Epithelial cell of proximal tubule (primary cell): ENCODE measurements at regions not wholly inside any gene's neighbourhood (a gene's known extent, or its start where the extent isn't known, plus 50 kb on each side); places are given as distances from the start of the nearest gene placed in this dataset.

ENCODE experiments used
- DNase-seq: peaks from one replicate; pipeline ENCODE4 v3.0.0-alpha.2; 2011; ENCODE audit warnings: low read depth
- H3K4me3 ChIP-seq: 2 replicates; pipeline ENCODE4 v1.5.1; 2011; ENCODE audit warnings: low read depth, mild to moderate bottlenecking, low read length
- TF ChIP-seq, protein P1 (sequence below): conservative IDR thresholded peaks from 2 replicates; pipeline ENCODE4 v1.5.1; 2012; ENCODE audit warnings: low read depth, mild to moderate bottlenecking, low read length

DNA sequence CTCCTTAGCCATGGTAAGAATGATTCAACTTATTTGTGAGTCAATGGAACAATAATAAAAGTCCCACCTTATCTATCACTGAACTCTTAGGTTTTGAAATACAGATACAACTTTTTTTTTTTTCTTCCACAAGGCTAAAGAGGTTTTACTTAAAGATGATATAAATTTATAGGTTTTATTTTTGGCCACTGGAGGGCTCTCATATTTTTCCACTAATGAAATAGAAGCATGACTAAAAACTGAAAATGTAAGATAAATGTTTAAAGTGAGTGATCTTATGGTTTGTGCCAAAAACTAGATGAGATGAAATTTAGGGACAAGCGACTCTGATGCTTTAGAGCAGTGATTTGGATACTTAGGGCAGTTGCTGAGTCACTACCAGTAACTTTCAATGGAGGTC is 499.0 kb downstream of the NUF2 start:
- DNase-seq = no peak
- TF ChIP-seq, protein P1, sequence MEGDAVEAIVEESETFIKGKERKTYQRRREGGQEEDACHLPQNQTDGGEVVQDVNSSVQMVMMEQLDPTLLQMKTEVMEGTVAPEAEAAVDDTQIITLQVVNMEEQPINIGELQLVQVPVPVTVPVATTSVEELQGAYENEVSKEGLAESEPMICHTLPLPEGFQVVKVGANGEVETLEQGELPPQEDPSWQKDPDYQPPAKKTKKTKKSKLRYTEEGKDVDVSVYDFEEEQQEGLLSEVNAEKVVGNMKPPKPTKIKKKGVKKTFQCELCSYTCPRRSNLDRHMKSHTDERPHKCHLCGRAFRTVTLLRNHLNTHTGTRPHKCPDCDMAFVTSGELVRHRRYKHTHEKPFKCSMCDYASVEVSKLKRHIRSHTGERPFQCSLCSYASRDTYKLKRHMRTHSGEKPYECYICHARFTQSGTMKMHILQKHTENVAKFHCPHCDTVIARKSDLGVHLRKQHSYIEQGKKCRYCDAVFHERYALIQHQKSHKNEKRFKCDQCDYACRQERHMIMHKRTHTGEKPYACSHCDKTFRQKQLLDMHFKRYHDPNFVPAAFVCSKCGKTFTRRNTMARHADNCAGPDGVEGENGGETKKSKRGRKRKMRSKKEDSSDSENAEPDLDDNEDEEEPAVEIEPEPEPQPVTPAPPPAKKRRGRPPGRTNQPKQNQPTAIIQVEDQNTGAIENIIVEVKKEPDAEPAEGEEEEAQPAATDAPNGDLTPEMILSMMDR = peak; percentile 16
- H3K4me3 ChIP-seq = no peak overlapping the region

DNA sequence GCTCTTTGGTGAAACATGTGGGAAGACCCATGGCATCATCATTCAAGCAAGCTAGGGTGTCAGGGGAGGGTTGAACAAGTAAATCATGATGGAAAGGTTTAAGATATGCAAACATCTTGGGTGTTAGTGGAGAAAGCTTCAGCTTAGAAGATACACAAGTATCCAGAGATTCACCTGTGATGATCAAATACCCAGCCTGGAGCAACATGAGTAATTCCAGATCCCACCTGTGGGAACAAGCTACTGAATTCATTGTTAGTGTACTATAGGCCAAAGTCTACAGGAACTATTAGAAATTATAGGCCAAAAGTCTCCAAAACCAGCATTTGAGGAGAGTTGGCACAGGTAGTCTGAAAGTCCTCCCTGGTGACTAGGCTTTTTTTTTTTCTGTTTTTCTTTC is 499.9 kb downstream of the NUF2 start:
- no peak for DNase-seq
- H3K4me3 ChIP-seq = no peak overlapping the region

DNA sequence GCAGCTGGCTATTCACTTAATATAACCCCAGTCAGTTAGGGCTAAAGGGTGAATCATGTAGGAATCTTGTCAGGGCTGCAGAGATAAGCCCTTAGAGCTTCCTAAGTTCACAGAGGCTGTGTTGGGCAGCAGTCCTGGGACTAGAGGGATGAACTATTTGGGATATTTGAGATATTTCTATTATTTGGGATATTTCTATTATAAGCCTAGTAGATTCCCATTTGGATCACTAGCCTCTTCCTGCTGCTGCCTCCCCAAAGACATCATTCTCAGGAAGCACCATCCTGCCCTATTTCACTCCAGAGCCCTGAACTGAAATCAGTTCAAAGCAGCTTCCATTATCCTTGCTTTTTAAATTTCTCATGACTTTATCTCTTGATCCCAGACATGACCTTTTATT is 501.3 kb downstream of the NUF2 start:
- DNase-seq = no peak
- H3K4me3 ChIP-seq = no peak overlapping the region
- TF ChIP-seq, protein P1 = no peak

More for the DNA sequence above, 499.9 kb downstream of the NUF2 start:
- TF ChIP-seq, protein P1 = no peak

DNA sequence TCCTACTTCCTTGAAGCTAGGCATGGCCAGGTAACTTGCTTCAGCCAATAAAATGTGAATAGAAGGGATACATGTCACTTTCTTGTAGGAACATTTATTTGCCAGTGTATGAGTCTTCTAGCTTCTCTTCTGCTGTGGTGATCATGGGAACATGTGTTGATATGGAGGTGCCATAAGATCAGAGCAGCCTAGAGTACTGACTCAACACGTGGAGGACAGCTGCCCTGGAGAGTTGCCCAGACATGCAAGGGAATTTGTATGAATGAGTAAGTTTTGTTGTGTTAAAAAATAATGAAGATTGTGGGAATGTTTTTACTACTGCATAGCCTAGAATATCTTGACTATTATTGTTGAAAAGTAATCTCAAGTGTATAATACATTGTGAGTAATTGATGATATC is 502.3 kb downstream of the NUF2 start:
- DNase-seq = no peak
- TF ChIP-seq, protein P1 = no peak
- no peak overlapping the region for H3K4me3 ChIP-seq

DNA sequence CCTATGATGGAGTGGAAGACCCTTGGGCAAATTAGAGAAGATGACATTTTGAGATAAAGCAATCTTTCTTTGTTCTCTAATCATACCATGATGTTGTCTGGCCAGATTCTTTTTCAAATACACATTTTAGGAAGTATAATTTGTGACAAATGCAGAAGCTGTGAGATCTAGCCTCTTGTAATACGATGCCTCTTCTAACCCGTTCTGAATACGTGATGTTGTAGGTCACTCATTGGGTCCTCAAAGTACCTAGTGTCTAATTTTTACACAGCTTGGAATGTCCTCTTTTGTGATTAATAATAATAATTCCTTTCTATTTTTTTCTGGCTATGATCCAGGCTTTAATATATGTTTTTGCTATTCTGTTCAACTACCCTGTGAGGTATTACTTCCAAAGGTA is 502.7 kb downstream of the NUF2 start:
- no peak for DNase-seq

DNA sequence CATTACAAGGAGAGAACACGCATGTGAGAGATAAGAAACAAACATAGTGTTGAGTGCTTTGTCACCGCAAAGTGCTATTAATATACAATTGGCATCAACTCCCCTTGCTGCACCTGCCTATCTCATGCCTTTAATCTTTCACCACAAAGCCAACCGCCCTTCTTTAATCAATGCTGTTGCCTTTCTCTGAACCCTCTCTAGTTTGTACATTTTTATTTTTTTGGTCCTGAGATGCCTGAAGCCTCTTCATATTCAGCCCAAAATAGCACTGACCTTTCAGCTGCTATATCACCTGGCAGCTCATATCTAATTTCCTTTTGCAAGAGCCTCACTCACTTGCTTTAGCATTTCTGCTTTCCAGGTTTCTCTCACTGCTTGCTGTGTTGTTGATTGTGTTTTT is 504.7 kb downstream of the NUF2 start:
- no peak overlapping the region for H3K4me3 ChIP-seq
- no peak for DNase-seq
- TF ChIP-seq, protein P1 = no peak

More for the DNA sequence above, 502.7 kb downstream of the NUF2 start:
- H3K4me3 ChIP-seq = no peak overlapping the region
- TF ChIP-seq, protein P1 = no peak

DNA sequence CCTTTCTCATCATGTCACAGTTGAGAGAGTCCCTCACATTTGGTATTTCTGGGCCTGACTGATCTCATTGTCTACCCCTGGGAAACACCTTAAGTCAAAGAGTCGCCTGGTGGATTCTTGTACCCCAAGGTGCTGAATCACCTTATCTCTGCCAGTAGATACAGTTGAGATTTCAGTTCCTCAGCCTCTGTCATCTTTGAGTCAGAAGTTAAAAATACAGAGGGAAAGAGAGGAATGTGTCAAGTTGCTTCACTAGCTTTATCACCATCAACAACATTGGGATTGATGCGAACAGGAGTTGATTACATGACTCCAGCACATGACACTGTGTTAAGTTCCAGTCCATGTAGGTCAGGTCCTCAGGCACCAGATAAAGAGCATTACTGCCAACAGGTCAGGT is 513.0 kb downstream of the NUF2 start:
- no peak overlapping the region for H3K4me3 ChIP-seq
- TF ChIP-seq, protein P1 = no peak
- DNase-seq = no peak
